Vagina (tissue), 2 donors: ENCODE measurements at regions not wholly inside any gene's neighbourhood (a gene's known extent, or its start where the extent isn't known, plus 50 kb on each side); places are given as distances from the start of the nearest gene placed in this dataset.
"Not testable (repeated sequence)": the region's sequence is repeated elsewhere in the genome, so short reads cannot be mapped to it uniquely, and the experiment has no call there.

ENCODE experiments used
- DNase-seq, 2 donors: peaks; one replicate each; pipeline ENCODE4 v3.0.0-alpha.2; 2017; ENCODE audit errors: extremely low spot score in 2 of 2
- H3K27ac ChIP-seq: fragments of 200-600 bp; sonication (generic); one replicate; pipeline ENCODE4 v1.5.1; 2019
- H3K27me3 ChIP-seq: fragments of 200-600 bp; sonication (generic); one replicate; pipeline ENCODE4 v1.5.1; 2019
- H3K36me3 ChIP-seq, 2 donors: fragments of 200-600 bp; sonication (generic); one replicate each; pipeline ENCODE4 v1.5.1; 2017 to 2019
- H3K4me1 ChIP-seq: fragments of 200-600 bp; sonication (generic); one replicate; pipeline ENCODE4 v1.5.1; 2019
- H3K4me3 ChIP-seq, 2 donors: fragments of 200-600 bp; sonication (generic); 1 replicate in 1 of 2; 2 replicates in 1 of 2; pipeline ENCODE4 v1.5.1; 2016 to 2019
- H3K9me3 ChIP-seq: fragments of 200-600 bp; sonication (generic); one replicate; pipeline ENCODE4 v1.5.1; 2019
- CTCF ChIP-seq, 3 experiments: fragments of 450-650 bp in 2 of 3; fragments of 200-600 bp in 1 of 3; sonication (generic) in 1 of 3; IDR thresholded peaks; one replicate each; pipeline ENCODE4 v1.5.1; 2017 to 2019; ENCODE audit warnings: antibody characterized with exemption in 3 of 3, mild to moderate bottlenecking in 2 of 3, moderate library complexity in 2 of 3
- POLR2A ChIP-seq, 2 donors: fragments of 450-650 bp; IDR thresholded peaks; one replicate each; pipeline ENCODE4 v1.6.1; 2017; ENCODE audit warnings: antibody characterized with exemption in 2 of 2, mild to moderate bottlenecking in 2 of 2, moderate library complexity in 2 of 2
- POLR2AphosphoS5 ChIP-seq, 2 donors: sonication (generic); formaldehyde crosslinking; IDR thresholded peaks; one replicate each; pipeline ENCODE4 v1.9.0; 2017; ENCODE audit warnings: antibody characterized with exemption in 2 of 2, mild to moderate bottlenecking in 2 of 2, low read depth in 1 of 2; ENCODE audit not compliant: insufficient read depth in 1 of 2
- intact Hi-C: fragments of 100-400 bp; cut with DNase I; formaldehyde crosslinking; loops from one replicate; pipeline ENCODE4 v1.15.1; 2023

GRCh38 chr9:88833946-88834345 lies 157.3 kb upstream of the S1PR3 start:
- TF ChIP-seq POLR2A (IDR thresholded peaks at IDR 0.05) (no peak), CTCF (IDR thresholded peaks at IDR 0.05) (no peak), POLR2AphosphoS5 (IDR thresholded peaks at IDR 0.05; ENCODE audit: insufficient read depth in 1 of 2, low read depth in 1 of 2) (no peak)
- Histone ChIP-seq H3K36me3 (no peaks in the 10 kb centered on the region), H3K4me3 (no peak overlapping the region), H3K9me3 (no peaks in the 10 kb centered on the region), H3K4me1 (peaks cover 7% of the 10 kb centered on the region), H3K27me3 (no peaks in the 10 kb centered on the region), H3K27ac (no peak overlapping the region)
- intact Hi-C loops = no loop called here
- DNase-seq = no peak

- no peak overlapping the region for H3K27ac ChIP-seq
- H3K9me3 ChIP-seq = no peaks in the 10 kb centered on the region
- no peak for TF ChIP-seq CTCF (IDR thresholded peaks at IDR 0.05)
- TF ChIP-seq POLR2A (IDR thresholded peaks at IDR 0.05) = no peak
- no peak for TF ChIP-seq POLR2AphosphoS5 (IDR thresholded peaks at IDR 0.05; ENCODE audit: insufficient read depth in 1 of 2, low read depth in 1 of 2)
- H3K4me1 ChIP-seq = no peaks in the 10 kb centered on the region
- intact Hi-C loops = no loop called here
- H3K36me3 ChIP-seq = no peaks in the 10 kb centered on the region
- H3K4me3 ChIP-seq = no peak overlapping the region
- no peak for DNase-seq
- H3K27me3 ChIP-seq = no peaks in the 10 kb centered on the region
Observed at GRCh38 chr9:88835038-88835466, 156.2 kb upstream of the S1PR3 start.

- Histone ChIP-seq H3K36me3 (no peaks in the 10 kb centered on the region), H3K27me3 (no peaks in the 10 kb centered on the region), H3K4me1 (no peaks in the 10 kb centered on the region), H3K9me3 (no peaks in the 10 kb centered on the region), H3K4me3 (no peak overlapping the region), H3K27ac (no peak overlapping the region)
- no peak for DNase-seq
- TF ChIP-seq POLR2A (IDR thresholded peaks at IDR 0.05) (no peak), POLR2AphosphoS5 (IDR thresholded peaks at IDR 0.05; ENCODE audit: insufficient read depth in 1 of 2, low read depth in 1 of 2) (no peak), CTCF (IDR thresholded peaks at IDR 0.05) (no peak)
- intact Hi-C loops = no loop called here
Observed at GRCh38 chr9:88835772-88836171, 155.5 kb upstream of the S1PR3 start.

GRCh38 chr9:88837731-88838130 lies 153.5 kb upstream of the S1PR3 start:
- DNase-seq = no peak
- intact Hi-C loops = no loop called here

GRCh38 chr9:88849878-88850277 lies 141.4 kb upstream of the S1PR3 start:
- H3K27me3 ChIP-seq, H3K9me3 ChIP-seq, H3K27ac ChIP-seq, H3K4me1 ChIP-seq, H3K36me3 ChIP-seq, intact Hi-C loops, H3K4me3 ChIP-seq, DNase-seq: not testable (repeated sequence)

More at GRCh38 chr9:88837731-88838130, 153.5 kb upstream of the S1PR3 start:
- H3K9me3 ChIP-seq = no peaks in the 10 kb centered on the region
- no peak overlapping the region for H3K27ac ChIP-seq
- no peak overlapping the region for H3K4me3 ChIP-seq
- no peaks in the 10 kb centered on the region for H3K4me1 ChIP-seq
- TF ChIP-seq POLR2AphosphoS5 (IDR thresholded peaks at IDR 0.05; ENCODE audit: insufficient read depth in 1 of 2, low read depth in 1 of 2) (no peak), POLR2A (IDR thresholded peaks at IDR 0.05) (no peak), CTCF (IDR thresholded peaks at IDR 0.05) (no peak)
- no peaks in the 10 kb centered on the region for H3K36me3 ChIP-seq
- H3K27me3 ChIP-seq = no peaks in the 10 kb centered on the region

- Histone ChIP-seq H3K36me3 (no peaks in the 10 kb centered on the region), H3K4me1 (no peaks in the 10 kb centered on the region), H3K27ac (no peak overlapping the region), H3K4me3 (no peak overlapping the region), H3K27me3 (no peaks in the 10 kb centered on the region), H3K9me3 (no peaks in the 10 kb centered on the region)
- no peak for DNase-seq
- intact Hi-C loops = no loop called here
- peak in 1 of 2 donors; percentile 21 for TF ChIP-seq POLR2AphosphoS5 (IDR thresholded peaks at IDR 0.05; ENCODE audit: insufficient read depth in 1 of 2, low read depth in 1 of 2)
- no peak for TF ChIP-seq POLR2A (IDR thresholded peaks at IDR 0.05)
- TF ChIP-seq CTCF (IDR thresholded peaks at IDR 0.05) = no peak
Observed at GRCh38 chr9:88852794-88853193, 138.5 kb upstream of the S1PR3 start.
